Esophagus squamous epithelium (tissue), 4 donors: ENCODE measurements at regions not wholly inside any gene's neighbourhood (a gene's known extent, or its start where the extent isn't known, plus 50 kb on each side); places are given as distances from the start of the nearest gene placed in this dataset.

Experiments used
- CTCF ChIP-seq, 6 experiments: fragments of 450-650 bp in 4 of 6; fragments of 200-600 bp in 2 of 6; sonication (generic) in 2 of 6; IDR thresholded peaks; one replicate each; pipeline ENCODE4 v1.5.1; 2016 to 2019; ENCODE audit warnings: antibody characterized with exemption in 6 of 6, mild to moderate bottlenecking in 4 of 6, moderate library complexity in 4 of 6
- POLR2A ChIP-seq, 4 donors: fragments of 450-650 bp; IDR thresholded peaks; one replicate each; pipeline ENCODE4 v1.6.1; 2017; ENCODE audit warnings: antibody characterized with exemption in 4 of 4, mild to moderate bottlenecking in 4 of 4, moderate library complexity in 3 of 4

- TF ChIP-seq CTCF (IDR thresholded peaks at IDR 0.05) = no peak
- TF ChIP-seq POLR2A (IDR thresholded peaks at IDR 0.05) = no peak
These were observed 171.1 kb downstream of the DMRT2 start for GRCh38 chr9:1221298-1221697.
